HepG2 (cell line): ENCODE measurements at regions not wholly inside any gene's neighbourhood (a gene's known extent, or its start where the extent isn't known, plus 50 kb on each side); places are given as distances from the start of the nearest gene placed in this dataset.
"Not testable (repeated sequence)": the region's sequence is repeated elsewhere in the genome, so short reads cannot be mapped to it uniquely, and the experiment has no call there.

ENCODE experiments used
- ATAC-seq: fragments of 200-7000 bp; cut with Tn5 transposase; 3 replicates; pipeline ENCODE4 v1.9.1; 2020; ENCODE audit warnings: mild to moderate bottlenecking, moderate library complexity
- BruUV-seq: library from RNA; stranded (reverse); fragments of 400-500 nt; replicated peaks from 2 replicates; lab custom pipeline; 2021; lab: Mats Ljungman, UMichigan
- CTCF ChIA-PET: fragments of 300-600 bp; formaldehyde crosslinking; extraction: SDS; loops from one replicate; lab custom pipeline; 2021; ENCODE audit warnings: low total read pairs, inconsistent platforms, low intra/inter-chr PET ratio; lab: Yijun Ruan, JAX
- POLR2A ChIA-PET: fragments of 350-600 bp; sonication (Branson Sonifier 250); formaldehyde crosslinking; loops from one replicate; lab custom pipeline; 2020; ENCODE audit warnings: antibody characterized with exemption, inconsistent platforms; lab: Yijun Ruan, JAX
- DNase-seq: peaks from one replicate; pipeline ENCODE4 v3.0.0-alpha.2; 2015; ENCODE audit warnings: low spot score
- FAIRE-seq: peaks from 3 replicates; lab custom pipeline; 2011; peaks lifted over from hg19 to GRCh38; lab: Jason Lieb, UNC
- H2AFZ ChIP-seq: one replicate; pipeline ENCODE4 v1.6.1; 2011; ENCODE audit warnings: low read length, inconsistent platforms
- H3K27ac ChIP-seq: fragments of 300-600 bp; 3 replicates; pipeline ENCODE4 v1.8.0; 2011; ENCODE audit warnings: mixed run types, mild to moderate bottlenecking, mixed read lengths, low read length, inconsistent platforms; ENCODE audit not compliant: insufficient read depth; ENCODE audit errors: extremely low read length
- H3K27me3 ChIP-seq, 2 experiments: fragments of 200-600 bp in 1 of 2; 2 replicates in 1 of 2; 3 replicates in 1 of 2; pipeline versions ENCODE4 v1.6.0 to v1.8.0; 2011; ENCODE audit warnings: low read length in 2 of 2, mild to moderate bottlenecking in 2 of 2, moderate library complexity in 2 of 2, inconsistent platforms in 1 of 2; ENCODE audit not compliant: insufficient read depth in 2 of 2, control insufficient read depth in 1 of 2
- H3K36me3 ChIP-seq, 2 experiments: fragments of 200-600 bp in 1 of 2; replicated peaks in 1 of 2; 2 replicates in 1 of 2; 3 replicates in 1 of 2; pipeline versions ENCODE4 v1.5.1 to v1.8.0; 2011; ENCODE audit warnings: low read length in 2 of 2, inconsistent platforms in 1 of 2; ENCODE audit not compliant: insufficient read depth in 2 of 2, control insufficient read depth in 1 of 2
- H3K4me1 ChIP-seq: 2 replicates; pipeline ENCODE4 v1.5.1; 2012; ENCODE audit warnings: low read length, inconsistent platforms; ENCODE audit not compliant: insufficient read depth
- H3K4me2 ChIP-seq: 2 replicates; pipeline ENCODE4 v1.6.0; 2011; ENCODE audit warnings: low read depth, low read length, inconsistent platforms
- H3K4me3 ChIP-seq, 3 experiments: fragments of 200-600 bp in 1 of 3; sonication (generic), shearing (Covaris generic) in 1 of 3; replicated peaks in 1 of 3; 2 replicates each; pipeline ENCODE4 v1.5.1; 2011 to 2016; ENCODE audit warnings: low read length in 3 of 3, inconsistent platforms in 2 of 3, low read depth in 2 of 3, mild to moderate bottlenecking in 2 of 3, control low read depth in 1 of 3, mixed read lengths in 1 of 3; ENCODE audit not compliant: insufficient read depth in 1 of 3
- H3K79me2 ChIP-seq: one replicate; pipeline ENCODE4 v1.6.1; 2011; ENCODE audit warnings: low read length, inconsistent platforms; ENCODE audit not compliant: insufficient read depth
- H3K9ac ChIP-seq: 2 replicates; pipeline ENCODE4 v1.6.0; 2011; ENCODE audit warnings: mild to moderate bottlenecking, low read depth, low read length, inconsistent platforms; ENCODE audit not compliant: insufficient read depth
- H3K9me3 ChIP-seq: 2 replicates; pipeline ENCODE4 v1.5.1; 2012; ENCODE audit warnings: mild to moderate bottlenecking, low read length
- H4K20me1 ChIP-seq: 2 replicates; pipeline ENCODE4 v1.6.0; 2011; ENCODE audit warnings: inconsistent platforms, mild to moderate bottlenecking, low read length, moderate library complexity; ENCODE audit not compliant: insufficient read depth
- MLX ChIP-seq: IDR thresholded peaks from 2 replicates; pipeline ENCODE4 v1.6.1; 2016
- TFAP4 ChIP-seq: sonication (generic); IDR thresholded peaks from 2 replicates; pipeline ENCODE4 v1.6.1; 2016; ENCODE audit warnings: low read depth, borderline replicate concordance
- WGBS: methylation state at CpG from one replicate; pipeline ENCODE4 v1.1.6; 2017; ENCODE audit warnings: low lambda C conversion rate; 5-methylcytosine and 5-hydroxymethylcytosine counted together
- in situ Hi-C: cut with HindIII; loops from 2 replicates; pipeline ENCODE4 v1.10.0; 2017; ENCODE audit warnings: low pct_unique_long_range_greater_than_20kb; ENCODE audit not compliant: extremely low pct_ligation_motif_present
- intact Hi-C: fragments of 100-400 bp; cut with micrococcal nuclease; formaldehyde crosslinking; loops from one replicate; pipeline ENCODE4 v1.10.0; 2022; ENCODE audit not compliant: unreplicated experiment

- TF ChIP-seq TFAP4: no peak
Observed at GRCh38 chr6:125586605-125587004, 162.8 kb upstream of the HEY2 start (continued).

- Histone ChIP-seq H3K9me3 (no peaks in the 10 kb centered on the region), H4K20me1 (no peaks in the 10 kb centered on the region), H3K27me3 (no peaks in the 10 kb centered on the region), H3K9ac (no peak overlapping the region), H3K79me2 (no peaks in the 10 kb centered on the region), H3K36me3 (no peaks in the 10 kb centered on the region), H3K4me1 (no peaks in the 10 kb centered on the region), H2AFZ (no peak overlapping the region), H3K4me2 (no peak overlapping the region), H3K4me3 (no peak overlapping the region), H3K27ac (no peak overlapping the region)
- no peak for TF ChIP-seq MLX (CRISPR knock-in tag)
- CTCF ChIA-PET: no interaction called here
- intact Hi-C loops (no loop called here), in situ Hi-C loops (no loop called here)
- BruUV-seq: no TSS peak
- ATAC-seq (no peak), FAIRE-seq (no peak), DNase-seq (no peak)
- POLR2A ChIA-PET: no interaction called here
- WGBS: 21% methylated on average over 11 of the region's 11 CpGs
Observed at GRCh38 chr6:125587666-125588632, 161.5 kb upstream of the HEY2 start.

- H3K4me1 ChIP-seq, in situ Hi-C loops, H2AFZ ChIP-seq: not testable (repeated sequence)
Observed at GRCh38 chr6:125591796-125592195, 157.6 kb upstream of the HEY2 start.

More at GRCh38 chr6:125591796-125592195, 157.6 kb upstream of the HEY2 start:
- H3K27ac ChIP-seq, H3K4me3 ChIP-seq, BruUV-seq, DNase-seq, H3K36me3 ChIP-seq, CTCF ChIA-PET, H3K79me2 ChIP-seq, H3K4me2 ChIP-seq, H3K9ac ChIP-seq, H3K27me3 ChIP-seq, FAIRE-seq, POLR2A ChIA-PET, H3K9me3 ChIP-seq, ATAC-seq, H4K20me1 ChIP-seq, intact Hi-C loops: not testable (repeated sequence)
- 0% methylated on average over 3 of the region's 3 CpGs for WGBS
